ENCODE measurements at regions not wholly inside any gene's neighbourhood (a gene's known extent, or its start where the extent isn't known, plus 50 kb on each side); places are given as distances from the start of the nearest gene placed in this dataset.

DNA sequence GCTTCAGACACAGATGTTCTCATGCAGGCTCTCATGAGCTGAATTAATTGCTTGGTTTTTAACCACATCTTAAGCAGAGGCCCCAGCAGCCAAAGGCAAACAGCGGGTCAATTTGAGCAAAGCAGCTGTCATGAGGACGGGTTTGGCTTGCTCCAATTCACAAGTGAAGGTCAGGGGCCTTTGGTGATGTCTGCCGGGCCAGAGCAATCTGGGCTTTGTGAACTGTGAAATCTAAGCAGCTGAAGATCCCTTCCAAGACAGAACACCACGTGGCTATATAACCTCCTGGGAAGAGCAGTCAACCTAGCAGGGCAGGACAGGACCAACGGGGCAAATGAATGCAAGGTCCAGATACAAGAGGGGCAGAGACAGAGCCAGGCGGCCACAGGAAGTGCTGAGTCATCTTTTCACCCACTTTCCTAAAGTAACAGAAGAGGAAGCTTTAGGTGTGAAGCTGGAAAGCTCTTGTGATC, 187.3 kb upstream of the B3GAT1 start (continued):
- TF ChIP-seq ZC3H11A (IDR thresholded peaks at IDR 0.05; ENCODE audit: low read depth, low read length) = no peak
- no peak for TF ChIP-seq PURB (CRISPR knock-in tag; IDR thresholded peaks at IDR 0.05; ENCODE audit: low read depth)
- no peak for TF ChIP-seq ZBTB17 (CRISPR knock-in tag; IDR thresholded peaks at IDR 0.05)
- TF ChIP-seq NFE2L1 (tag; IDR thresholded peaks at IDR 0.05; ENCODE audit: borderline replicate concordance, low read depth) = 0 out of 2 replicates have a peak, but pooled peaks have one; percentile 59
- TF ChIP-seq L3MBTL2 (IDR thresholded peaks at IDR 0.05) = peak; percentile 54
- no peak for TF ChIP-seq MEIS2 (IDR thresholded peaks at IDR 0.05; ENCODE audit: partially characterized antibody)
- TF ChIP-seq NCOA4 (IDR thresholded peaks at IDR 0.05; ENCODE audit: partially characterized antibody) = no peak
- no peak for TF ChIP-seq SAP30 (IDR thresholded peaks at IDR 0.05; ENCODE audit: borderline replicate concordance, insufficient read depth, low read depth, low read length, poor library complexity, severe bottlenecking)
- no peak for TF ChIP-seq FOS (IDR thresholded peaks at IDR 0.05; ENCODE audit: extremely low read depth, insufficient read length)
- TF ChIP-seq, protein P1, sequence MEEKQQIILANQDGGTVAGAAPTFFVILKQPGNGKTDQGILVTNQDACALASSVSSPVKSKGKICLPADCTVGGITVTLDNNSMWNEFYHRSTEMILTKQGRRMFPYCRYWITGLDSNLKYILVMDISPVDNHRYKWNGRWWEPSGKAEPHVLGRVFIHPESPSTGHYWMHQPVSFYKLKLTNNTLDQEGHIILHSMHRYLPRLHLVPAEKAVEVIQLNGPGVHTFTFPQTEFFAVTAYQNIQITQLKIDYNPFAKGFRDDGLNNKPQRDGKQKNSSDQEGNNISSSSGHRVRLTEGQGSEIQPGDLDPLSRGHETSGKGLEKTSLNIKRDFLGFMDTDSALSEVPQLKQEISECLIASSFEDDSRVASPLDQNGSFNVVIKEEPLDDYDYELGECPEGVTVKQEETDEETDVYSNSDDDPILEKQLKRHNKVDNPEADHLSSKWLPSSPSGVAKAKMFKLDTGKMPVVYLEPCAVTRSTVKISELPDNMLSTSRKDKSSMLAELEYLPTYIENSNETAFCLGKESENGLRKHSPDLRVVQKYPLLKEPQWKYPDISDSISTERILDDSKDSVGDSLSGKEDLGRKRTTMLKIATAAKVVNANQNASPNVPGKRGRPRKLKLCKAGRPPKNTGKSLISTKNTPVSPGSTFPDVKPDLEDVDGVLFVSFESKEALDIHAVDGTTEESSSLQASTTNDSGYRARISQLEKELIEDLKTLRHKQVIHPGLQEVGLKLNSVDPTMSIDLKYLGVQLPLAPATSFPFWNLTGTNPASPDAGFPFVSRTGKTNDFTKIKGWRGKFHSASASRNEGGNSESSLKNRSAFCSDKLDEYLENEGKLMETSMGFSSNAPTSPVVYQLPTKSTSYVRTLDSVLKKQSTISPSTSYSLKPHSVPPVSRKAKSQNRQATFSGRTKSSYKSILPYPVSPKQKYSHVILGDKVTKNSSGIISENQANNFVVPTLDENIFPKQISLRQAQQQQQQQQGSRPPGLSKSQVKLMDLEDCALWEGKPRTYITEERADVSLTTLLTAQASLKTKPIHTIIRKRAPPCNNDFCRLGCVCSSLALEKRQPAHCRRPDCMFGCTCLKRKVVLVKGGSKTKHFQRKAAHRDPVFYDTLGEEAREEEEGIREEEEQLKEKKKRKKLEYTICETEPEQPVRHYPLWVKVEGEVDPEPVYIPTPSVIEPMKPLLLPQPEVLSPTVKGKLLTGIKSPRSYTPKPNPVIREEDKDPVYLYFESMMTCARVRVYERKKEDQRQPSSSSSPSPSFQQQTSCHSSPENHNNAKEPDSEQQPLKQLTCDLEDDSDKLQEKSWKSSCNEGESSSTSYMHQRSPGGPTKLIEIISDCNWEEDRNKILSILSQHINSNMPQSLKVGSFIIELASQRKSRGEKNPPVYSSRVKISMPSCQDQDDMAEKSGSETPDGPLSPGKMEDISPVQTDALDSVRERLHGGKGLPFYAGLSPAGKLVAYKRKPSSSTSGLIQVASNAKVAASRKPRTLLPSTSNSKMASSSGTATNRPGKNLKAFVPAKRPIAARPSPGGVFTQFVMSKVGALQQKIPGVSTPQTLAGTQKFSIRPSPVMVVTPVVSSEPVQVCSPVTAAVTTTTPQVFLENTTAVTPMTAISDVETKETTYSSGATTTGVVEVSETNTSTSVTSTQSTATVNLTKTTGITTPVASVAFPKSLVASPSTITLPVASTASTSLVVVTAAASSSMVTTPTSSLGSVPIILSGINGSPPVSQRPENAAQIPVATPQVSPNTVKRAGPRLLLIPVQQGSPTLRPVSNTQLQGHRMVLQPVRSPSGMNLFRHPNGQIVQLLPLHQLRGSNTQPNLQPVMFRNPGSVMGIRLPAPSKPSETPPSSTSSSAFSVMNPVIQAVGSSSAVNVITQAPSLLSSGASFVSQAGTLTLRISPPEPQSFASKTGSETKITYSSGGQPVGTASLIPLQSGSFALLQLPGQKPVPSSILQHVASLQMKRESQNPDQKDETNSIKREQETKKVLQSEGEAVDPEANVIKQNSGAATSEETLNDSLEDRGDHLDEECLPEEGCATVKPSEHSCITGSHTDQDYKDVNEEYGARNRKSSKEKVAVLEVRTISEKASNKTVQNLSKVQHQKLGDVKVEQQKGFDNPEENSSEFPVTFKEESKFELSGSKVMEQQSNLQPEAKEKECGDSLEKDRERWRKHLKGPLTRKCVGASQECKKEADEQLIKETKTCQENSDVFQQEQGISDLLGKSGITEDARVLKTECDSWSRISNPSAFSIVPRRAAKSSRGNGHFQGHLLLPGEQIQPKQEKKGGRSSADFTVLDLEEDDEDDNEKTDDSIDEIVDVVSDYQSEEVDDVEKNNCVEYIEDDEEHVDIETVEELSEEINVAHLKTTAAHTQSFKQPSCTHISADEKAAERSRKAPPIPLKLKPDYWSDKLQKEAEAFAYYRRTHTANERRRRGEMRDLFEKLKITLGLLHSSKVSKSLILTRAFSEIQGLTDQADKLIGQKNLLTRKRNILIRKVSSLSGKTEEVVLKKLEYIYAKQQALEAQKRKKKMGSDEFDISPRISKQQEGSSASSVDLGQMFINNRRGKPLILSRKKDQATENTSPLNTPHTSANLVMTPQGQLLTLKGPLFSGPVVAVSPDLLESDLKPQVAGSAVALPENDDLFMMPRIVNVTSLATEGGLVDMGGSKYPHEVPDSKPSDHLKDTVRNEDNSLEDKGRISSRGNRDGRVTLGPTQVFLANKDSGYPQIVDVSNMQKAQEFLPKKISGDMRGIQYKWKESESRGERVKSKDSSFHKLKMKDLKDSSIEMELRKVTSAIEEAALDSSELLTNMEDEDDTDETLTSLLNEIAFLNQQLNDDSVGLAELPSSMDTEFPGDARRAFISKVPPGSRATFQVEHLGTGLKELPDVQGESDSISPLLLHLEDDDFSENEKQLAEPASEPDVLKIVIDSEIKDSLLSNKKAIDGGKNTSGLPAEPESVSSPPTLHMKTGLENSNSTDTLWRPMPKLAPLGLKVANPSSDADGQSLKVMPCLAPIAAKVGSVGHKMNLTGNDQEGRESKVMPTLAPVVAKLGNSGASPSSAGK (IDR thresholded peaks at IDR 0.05) = no peak
- TF ChIP-seq ZNF586 (CRISPR knock-in tag; conservative IDR thresholded peaks at IDR 0.05) = no peak
- no peak for TF ChIP-seq LEF1 (IDR thresholded peaks at IDR 0.05)
- no peak for TF ChIP-seq SIN3B (IDR thresholded peaks at IDR 0.05; ENCODE audit: low read depth)
- TF ChIP-seq, protein P2, sequence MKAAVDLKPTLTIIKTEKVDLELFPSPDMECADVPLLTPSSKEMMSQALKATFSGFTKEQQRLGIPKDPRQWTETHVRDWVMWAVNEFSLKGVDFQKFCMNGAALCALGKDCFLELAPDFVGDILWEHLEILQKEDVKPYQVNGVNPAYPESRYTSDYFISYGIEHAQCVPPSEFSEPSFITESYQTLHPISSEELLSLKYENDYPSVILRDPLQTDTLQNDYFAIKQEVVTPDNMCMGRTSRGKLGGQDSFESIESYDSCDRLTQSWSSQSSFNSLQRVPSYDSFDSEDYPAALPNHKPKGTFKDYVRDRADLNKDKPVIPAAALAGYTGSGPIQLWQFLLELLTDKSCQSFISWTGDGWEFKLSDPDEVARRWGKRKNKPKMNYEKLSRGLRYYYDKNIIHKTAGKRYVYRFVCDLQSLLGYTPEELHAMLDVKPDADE (conservative IDR thresholded peaks at IDR 0.05; ENCODE audit: control insufficient read depth, low read depth, low read length) = no peak
- TF ChIP-seq, protein P3, sequence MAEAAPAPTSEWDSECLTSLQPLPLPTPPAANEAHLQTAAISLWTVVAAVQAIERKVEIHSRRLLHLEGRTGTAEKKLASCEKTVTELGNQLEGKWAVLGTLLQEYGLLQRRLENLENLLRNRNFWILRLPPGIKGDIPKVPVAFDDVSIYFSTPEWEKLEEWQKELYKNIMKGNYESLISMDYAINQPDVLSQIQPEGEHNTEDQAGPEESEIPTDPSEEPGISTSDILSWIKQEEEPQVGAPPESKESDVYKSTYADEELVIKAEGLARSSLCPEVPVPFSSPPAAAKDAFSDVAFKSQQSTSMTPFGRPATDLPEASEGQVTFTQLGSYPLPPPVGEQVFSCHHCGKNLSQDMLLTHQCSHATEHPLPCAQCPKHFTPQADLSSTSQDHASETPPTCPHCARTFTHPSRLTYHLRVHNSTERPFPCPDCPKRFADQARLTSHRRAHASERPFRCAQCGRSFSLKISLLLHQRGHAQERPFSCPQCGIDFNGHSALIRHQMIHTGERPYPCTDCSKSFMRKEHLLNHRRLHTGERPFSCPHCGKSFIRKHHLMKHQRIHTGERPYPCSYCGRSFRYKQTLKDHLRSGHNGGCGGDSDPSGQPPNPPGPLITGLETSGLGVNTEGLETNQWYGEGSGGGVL (CRISPR knock-in tag; IDR thresholded peaks at IDR 0.05) = no peak
